Calu3 (cell line): ENCODE measurements at regions not wholly inside any gene's neighbourhood (a gene's known extent, or its start where the extent isn't known, plus 50 kb on each side); places are given as distances from the start of the nearest gene placed in this dataset.

Source experiments
- BruUV-seq: library from RNA; stranded (reverse); fragments of 400-500 nt; replicated peaks from 2 replicates; lab custom pipeline; 2021; lab: Mats Ljungman, UMichigan
- CTCF ChIA-PET: fragments of 300-600 bp; sonication (Branson Sonifier 250); formaldehyde crosslinking; loops from one replicate; lab custom pipeline; 2022; ENCODE audit warnings: antibody characterized with exemption; lab: Charles Lee
- DNase-seq: peaks from one replicate; pipeline ENCODE4 v3.0.0; 2022
- H3K27ac Mint-ChIP-seq: one replicate; pipeline ENCODE4 v1.8.0; 2022; ENCODE audit warnings: mixed read lengths; ENCODE audit not compliant: unreplicated experiment
- H3K27me3 Mint-ChIP-seq: one replicate; pipeline ENCODE4 v1.8.0; 2022; ENCODE audit warnings: mixed read lengths; ENCODE audit not compliant: unreplicated experiment
- H3K36me3 Mint-ChIP-seq: one replicate; pipeline ENCODE4 v1.8.0; 2022; ENCODE audit warnings: mild to moderate bottlenecking, moderate library complexity, mixed read lengths; ENCODE audit not compliant: insufficient read depth, unreplicated experiment
- H3K4me1 Mint-ChIP-seq: one replicate; pipeline ENCODE4 v1.8.0; 2022; ENCODE audit warnings: mild to moderate bottlenecking, low read depth, mixed read lengths; ENCODE audit not compliant: unreplicated experiment
- H3K4me3 Mint-ChIP-seq: one replicate; pipeline ENCODE4 v1.8.0; 2022; ENCODE audit warnings: mild to moderate bottlenecking, low read depth, moderate library complexity, mixed read lengths; ENCODE audit not compliant: unreplicated experiment
- H3K9me3 Mint-ChIP-seq: one replicate; pipeline ENCODE4 v1.8.0; 2022; ENCODE audit warnings: low read depth, mixed read lengths; ENCODE audit not compliant: unreplicated experiment
- intact Hi-C: fragments of 100-400 bp; cut with micrococcal nuclease; formaldehyde crosslinking; loops from one replicate; pipeline ENCODE4 v1.10.0; 2022; ENCODE audit not compliant: unreplicated experiment
- TF ChIP-seq, protein P1 (sequence below): fragments of 200-600 bp; IDR thresholded peaks from one replicate; pipeline ENCODE4 v1.8.0; 2022; ENCODE audit warnings: antibody characterized with exemption; ENCODE audit not compliant: unreplicated experiment

DNA sequence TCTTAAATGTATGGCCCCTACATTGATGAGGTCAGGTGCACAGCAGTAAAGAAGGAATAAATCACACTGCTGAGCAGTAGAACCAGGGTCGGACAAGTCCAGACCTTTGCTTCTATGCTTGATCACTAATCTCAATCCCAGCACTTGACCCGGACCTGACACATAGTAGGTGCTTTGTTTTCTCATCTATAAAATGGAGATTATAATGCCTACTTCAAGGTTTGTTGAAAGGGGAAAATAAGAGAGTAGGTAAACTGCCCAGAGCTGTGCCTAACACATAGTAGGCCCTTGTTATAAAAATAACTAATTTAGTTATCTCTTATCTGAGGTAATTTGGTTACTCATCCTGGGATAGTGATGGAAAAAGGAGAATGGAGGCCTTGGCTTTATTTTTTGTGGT, 125.0 kb downstream of the RXFP2 start:
- H3K4me1 Mint-ChIP-seq: no peaks in the 10 kb centered on the region
- no peaks in the 10 kb centered on the region for H3K36me3 Mint-ChIP-seq
- TF ChIP-seq, protein P1, sequence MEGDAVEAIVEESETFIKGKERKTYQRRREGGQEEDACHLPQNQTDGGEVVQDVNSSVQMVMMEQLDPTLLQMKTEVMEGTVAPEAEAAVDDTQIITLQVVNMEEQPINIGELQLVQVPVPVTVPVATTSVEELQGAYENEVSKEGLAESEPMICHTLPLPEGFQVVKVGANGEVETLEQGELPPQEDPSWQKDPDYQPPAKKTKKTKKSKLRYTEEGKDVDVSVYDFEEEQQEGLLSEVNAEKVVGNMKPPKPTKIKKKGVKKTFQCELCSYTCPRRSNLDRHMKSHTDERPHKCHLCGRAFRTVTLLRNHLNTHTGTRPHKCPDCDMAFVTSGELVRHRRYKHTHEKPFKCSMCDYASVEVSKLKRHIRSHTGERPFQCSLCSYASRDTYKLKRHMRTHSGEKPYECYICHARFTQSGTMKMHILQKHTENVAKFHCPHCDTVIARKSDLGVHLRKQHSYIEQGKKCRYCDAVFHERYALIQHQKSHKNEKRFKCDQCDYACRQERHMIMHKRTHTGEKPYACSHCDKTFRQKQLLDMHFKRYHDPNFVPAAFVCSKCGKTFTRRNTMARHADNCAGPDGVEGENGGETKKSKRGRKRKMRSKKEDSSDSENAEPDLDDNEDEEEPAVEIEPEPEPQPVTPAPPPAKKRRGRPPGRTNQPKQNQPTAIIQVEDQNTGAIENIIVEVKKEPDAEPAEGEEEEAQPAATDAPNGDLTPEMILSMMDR: no peak
- no peak overlapping the region for H3K27ac Mint-ChIP-seq
- no peak overlapping the region for H3K4me3 Mint-ChIP-seq
- DNase-seq: no peak
- H3K27me3 Mint-ChIP-seq: no peaks in the 10 kb centered on the region
- intact Hi-C loops: no loop called here
- no peaks in the 10 kb centered on the region for H3K9me3 Mint-ChIP-seq
- BruUV-seq: no TSS peak
- CTCF ChIA-PET: no interaction called here

DNA sequence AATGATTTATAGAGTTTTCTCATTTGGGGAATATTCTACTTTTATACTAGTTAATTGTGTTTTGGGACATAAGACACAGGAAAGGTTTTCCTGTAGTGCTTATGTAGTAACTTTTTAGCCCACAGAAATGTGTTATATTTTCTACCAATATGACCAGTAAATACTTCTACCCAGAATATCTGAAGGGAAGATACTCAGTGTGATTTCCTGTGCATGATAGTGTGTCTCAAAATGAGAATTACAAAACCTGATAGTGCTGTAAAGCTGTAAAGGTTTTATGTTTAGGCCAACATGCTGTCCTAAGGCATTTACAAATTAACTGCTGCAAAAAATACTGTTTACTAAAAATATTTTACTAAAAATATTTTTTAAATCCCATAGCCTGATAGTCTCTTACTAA, 126.8 kb downstream of the RXFP2 start:
- CTCF ChIA-PET: no interaction called here
- Mint-ChIP-seq H3K4me3 (no peak overlapping the region), H3K9me3 (no peaks in the 10 kb centered on the region), H3K36me3 (no peaks in the 10 kb centered on the region), H3K27ac (no peak overlapping the region), H3K4me1 (no peaks in the 10 kb centered on the region), H3K27me3 (no peaks in the 10 kb centered on the region)
- BruUV-seq: no TSS peak
- intact Hi-C loops: no loop called here
- TF ChIP-seq, protein P1: no peak
- no peak for DNase-seq

DNA sequence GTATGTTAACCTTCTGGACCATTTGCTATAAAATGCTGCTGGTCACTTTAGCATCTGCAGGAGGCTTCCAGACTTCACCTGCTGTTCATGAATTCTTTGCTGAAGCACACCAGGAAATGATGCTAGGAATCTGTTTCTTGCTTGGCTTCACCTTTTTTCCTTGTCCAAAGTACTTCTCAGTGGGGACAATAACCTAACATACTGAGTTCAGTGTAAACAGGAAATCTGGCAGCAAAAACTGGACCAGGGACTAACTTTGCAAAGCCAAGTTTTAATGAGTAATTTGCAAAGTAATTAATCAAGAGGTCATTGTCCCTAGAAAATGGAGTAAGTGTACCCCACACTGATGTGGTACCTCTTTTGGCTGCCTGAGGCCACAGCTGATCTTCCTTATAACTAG, 128.4 kb downstream of the RXFP2 start:
- CTCF ChIA-PET: interaction anchor here (0.6 kb wide), 1 partner anchor 113 kb away, joined by 4 read pairs; no protein-coding TSS in a partner anchor
- intact Hi-C loops: no loop called here
- no TSS peak for BruUV-seq

DNA sequence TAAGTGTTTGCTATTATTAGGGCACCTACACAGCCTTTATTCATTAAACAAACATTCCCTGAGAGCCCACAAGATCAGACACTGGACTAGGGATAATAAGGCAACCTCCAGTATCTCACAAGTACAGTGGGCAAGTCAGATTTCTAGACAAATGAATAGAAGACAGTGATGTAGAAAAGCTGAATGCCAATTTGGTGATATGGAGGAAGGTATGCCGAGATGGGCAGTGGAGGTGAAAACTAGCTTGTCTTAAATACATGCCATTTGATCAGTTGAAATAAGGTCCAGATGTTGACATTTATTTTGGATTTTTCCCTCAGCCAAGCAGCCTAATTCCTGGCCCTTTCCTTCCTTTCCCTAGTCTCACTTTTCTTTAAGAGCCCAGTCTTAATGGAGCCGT, 130.3 kb downstream of the RXFP2 start:
- CTCF ChIA-PET: no interaction called here
- BruUV-seq: no TSS peak
- no peaks in the 10 kb centered on the region for H3K9me3 Mint-ChIP-seq
- intact Hi-C loops: no loop called here
- no peak overlapping the region for H3K27ac Mint-ChIP-seq
- DNase-seq: no peak
- TF ChIP-seq, protein P1: no peak
- H3K4me1 Mint-ChIP-seq: no peaks in the 10 kb centered on the region
- H3K4me3 Mint-ChIP-seq: no peak overlapping the region
- no peaks in the 10 kb centered on the region for H3K36me3 Mint-ChIP-seq
- H3K27me3 Mint-ChIP-seq: no peaks in the 10 kb centered on the region

More for the DNA sequence above, 128.4 kb downstream of the RXFP2 start:
- TF ChIP-seq, protein P1: no peak
- no peaks in the 10 kb centered on the region for H3K4me1 Mint-ChIP-seq
- H3K36me3 Mint-ChIP-seq: no peaks in the 10 kb centered on the region
- no peak overlapping the region for H3K27ac Mint-ChIP-seq
- no peaks in the 10 kb centered on the region for H3K9me3 Mint-ChIP-seq
- no peak for DNase-seq
- no peak overlapping the region for H3K4me3 Mint-ChIP-seq
- H3K27me3 Mint-ChIP-seq: no peaks in the 10 kb centered on the region

DNA sequence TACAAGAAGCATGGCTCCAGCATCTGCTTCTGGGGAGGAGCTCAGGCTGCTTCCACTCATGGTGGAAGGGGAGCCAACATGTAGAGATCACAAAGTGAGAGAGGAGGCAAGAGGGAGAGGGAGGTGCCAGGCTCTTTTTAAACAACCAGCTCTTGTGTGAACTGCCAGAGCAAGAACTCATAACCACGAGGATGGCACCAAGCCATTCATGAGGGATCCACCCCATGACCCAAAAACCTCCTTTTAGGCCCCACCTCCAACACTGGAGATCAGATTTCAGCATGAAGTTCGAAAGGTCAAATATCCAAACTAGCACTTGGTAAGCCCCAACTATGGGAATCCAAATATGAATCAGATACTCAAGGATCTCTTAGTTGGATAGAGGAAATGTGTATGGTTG, 131.2 kb downstream of the RXFP2 start:
- Mint-ChIP-seq H3K27me3 (no peaks in the 10 kb centered on the region), H3K27ac (no peak overlapping the region), H3K4me1 (no peaks in the 10 kb centered on the region), H3K9me3 (no peaks in the 10 kb centered on the region), H3K36me3 (no peaks in the 10 kb centered on the region), H3K4me3 (no peak overlapping the region)
- no TSS peak for BruUV-seq
- intact Hi-C loops: no loop called here
- DNase-seq: no peak
- TF ChIP-seq, protein P1: no peak
- CTCF ChIA-PET: no interaction called here
